Vagina (tissue), 2 donors: ENCODE measurements at regions not wholly inside any gene's neighbourhood (a gene's known extent, or its start where the extent isn't known, plus 50 kb on each side); places are given as distances from the start of the nearest gene placed in this dataset.

ENCODE experiments used
- DNase-seq, 2 donors: peaks; one replicate each; pipeline ENCODE4 v3.0.0-alpha.2; 2017; ENCODE audit errors: extremely low spot score in 2 of 2
- H3K27ac ChIP-seq: fragments of 200-600 bp; sonication (generic); one replicate; pipeline ENCODE4 v1.5.1; 2019
- H3K27me3 ChIP-seq: fragments of 200-600 bp; sonication (generic); one replicate; pipeline ENCODE4 v1.5.1; 2019
- H3K36me3 ChIP-seq, 2 donors: fragments of 200-600 bp; sonication (generic); one replicate each; pipeline ENCODE4 v1.5.1; 2017 to 2019
- H3K4me1 ChIP-seq: fragments of 200-600 bp; sonication (generic); one replicate; pipeline ENCODE4 v1.5.1; 2019
- H3K4me3 ChIP-seq, 2 donors: fragments of 200-600 bp; sonication (generic); 1 replicate in 1 of 2; 2 replicates in 1 of 2; pipeline ENCODE4 v1.5.1; 2016 to 2019
- H3K9me3 ChIP-seq: fragments of 200-600 bp; sonication (generic); one replicate; pipeline ENCODE4 v1.5.1; 2019
- POLR2A ChIP-seq, 2 donors: fragments of 450-650 bp; IDR thresholded peaks; one replicate each; pipeline ENCODE4 v1.6.1; 2017; ENCODE audit warnings: antibody characterized with exemption in 2 of 2, mild to moderate bottlenecking in 2 of 2, moderate library complexity in 2 of 2
- POLR2AphosphoS5 ChIP-seq, 2 donors: sonication (generic); formaldehyde crosslinking; IDR thresholded peaks; one replicate each; pipeline ENCODE4 v1.9.0; 2017; ENCODE audit warnings: antibody characterized with exemption in 2 of 2, mild to moderate bottlenecking in 2 of 2, low read depth in 1 of 2; ENCODE audit not compliant: insufficient read depth in 1 of 2
- intact Hi-C: fragments of 100-400 bp; cut with DNase I; formaldehyde crosslinking; loops from one replicate; pipeline ENCODE4 v1.15.1; 2023
- TF ChIP-seq, protein P1 (sequence below), 3 experiments: fragments of 450-650 bp in 2 of 3; fragments of 200-600 bp in 1 of 3; sonication (generic) in 1 of 3; IDR thresholded peaks; one replicate each; pipeline ENCODE4 v1.5.1; 2017 to 2019; ENCODE audit warnings: antibody characterized with exemption in 3 of 3, mild to moderate bottlenecking in 2 of 3, moderate library complexity in 2 of 3

DNA sequence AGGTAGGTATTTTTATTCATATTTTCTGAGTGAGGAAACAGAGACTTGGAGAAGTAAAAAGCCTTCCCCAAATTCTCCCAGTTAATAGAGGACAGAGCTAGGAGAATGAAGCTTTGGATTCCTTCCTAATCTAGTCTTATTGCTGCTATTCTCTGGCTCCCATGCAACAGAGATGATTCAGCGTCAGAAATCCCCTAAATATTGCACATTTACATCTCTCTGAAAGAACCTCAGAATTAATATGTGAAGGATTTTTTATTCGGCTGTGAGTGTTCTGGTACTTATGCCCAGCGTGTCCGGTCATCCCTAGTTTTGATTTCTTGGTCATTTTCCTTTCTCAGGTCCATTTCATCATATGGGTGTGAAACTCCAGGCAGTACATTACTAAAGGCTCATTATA, 91.2 kb upstream of the SESTD1 start:
- H3K27ac ChIP-seq = no peak overlapping the region
- intact Hi-C loops = no loop called here
- TF ChIP-seq, protein P1, sequence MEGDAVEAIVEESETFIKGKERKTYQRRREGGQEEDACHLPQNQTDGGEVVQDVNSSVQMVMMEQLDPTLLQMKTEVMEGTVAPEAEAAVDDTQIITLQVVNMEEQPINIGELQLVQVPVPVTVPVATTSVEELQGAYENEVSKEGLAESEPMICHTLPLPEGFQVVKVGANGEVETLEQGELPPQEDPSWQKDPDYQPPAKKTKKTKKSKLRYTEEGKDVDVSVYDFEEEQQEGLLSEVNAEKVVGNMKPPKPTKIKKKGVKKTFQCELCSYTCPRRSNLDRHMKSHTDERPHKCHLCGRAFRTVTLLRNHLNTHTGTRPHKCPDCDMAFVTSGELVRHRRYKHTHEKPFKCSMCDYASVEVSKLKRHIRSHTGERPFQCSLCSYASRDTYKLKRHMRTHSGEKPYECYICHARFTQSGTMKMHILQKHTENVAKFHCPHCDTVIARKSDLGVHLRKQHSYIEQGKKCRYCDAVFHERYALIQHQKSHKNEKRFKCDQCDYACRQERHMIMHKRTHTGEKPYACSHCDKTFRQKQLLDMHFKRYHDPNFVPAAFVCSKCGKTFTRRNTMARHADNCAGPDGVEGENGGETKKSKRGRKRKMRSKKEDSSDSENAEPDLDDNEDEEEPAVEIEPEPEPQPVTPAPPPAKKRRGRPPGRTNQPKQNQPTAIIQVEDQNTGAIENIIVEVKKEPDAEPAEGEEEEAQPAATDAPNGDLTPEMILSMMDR (IDR thresholded peaks at IDR 0.05) = no peak
- TF ChIP-seq POLR2A (IDR thresholded peaks at IDR 0.05) (no peak), POLR2AphosphoS5 (IDR thresholded peaks at IDR 0.05; ENCODE audit: insufficient read depth in 1 of 2, low read depth in 1 of 2) (no peak)
- no peak overlapping the region for H3K4me3 ChIP-seq
- no peaks in the 10 kb centered on the region for H3K9me3 ChIP-seq
- no peaks in the 10 kb centered on the region for H3K27me3 ChIP-seq
- no peaks in the 10 kb centered on the region for H3K4me1 ChIP-seq
- H3K36me3 ChIP-seq = no peaks in the 10 kb centered on the region
- no peak for DNase-seq

DNA sequence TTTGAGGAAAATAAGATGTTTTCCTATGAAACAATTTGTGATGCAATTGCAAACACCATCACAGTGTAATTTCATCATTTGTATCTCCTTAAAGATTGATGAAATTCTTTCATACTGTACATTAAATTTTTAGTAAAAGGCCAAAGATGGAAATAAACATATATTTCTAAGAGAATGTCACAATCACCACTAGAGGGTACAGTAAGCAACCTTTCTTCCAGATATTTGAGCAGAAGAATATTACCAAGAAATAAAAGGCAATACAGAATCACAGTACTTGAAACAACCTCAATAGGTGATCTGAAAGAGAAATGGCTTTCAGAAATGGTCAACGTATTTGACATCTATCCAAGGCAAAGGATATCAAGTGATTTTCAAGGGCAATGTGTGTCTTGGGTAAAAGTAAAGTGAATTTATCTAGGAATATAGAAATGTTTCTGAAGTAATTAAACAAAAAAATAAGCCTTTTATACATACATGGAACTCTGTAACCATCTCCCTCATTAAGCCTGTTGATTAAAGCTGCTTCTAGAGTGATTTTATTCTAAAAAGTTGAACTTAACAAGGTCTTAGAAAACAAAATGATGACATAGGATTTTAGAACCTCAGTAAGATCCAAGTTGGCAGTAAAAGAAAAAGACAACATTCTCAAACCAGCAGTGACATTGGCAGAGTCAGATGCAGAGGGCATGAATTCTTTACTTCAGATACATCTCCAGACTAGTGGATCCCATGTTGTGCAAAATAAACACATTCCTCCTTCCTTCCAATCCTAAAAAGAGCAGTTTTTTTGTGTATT, 90.3 kb upstream of the SESTD1 start:
- Histone ChIP-seq H3K4me1 (no peaks in the 10 kb centered on the region), H3K27me3 (no peaks in the 10 kb centered on the region), H3K36me3 (no peaks in the 10 kb centered on the region), H3K27ac (no peak overlapping the region), H3K4me3 (no peak overlapping the region), H3K9me3 (no peaks in the 10 kb centered on the region)
- no peak for DNase-seq
- no peak for TF ChIP-seq POLR2AphosphoS5 (IDR thresholded peaks at IDR 0.05; ENCODE audit: insufficient read depth in 1 of 2, low read depth in 1 of 2)
- no peak for TF ChIP-seq POLR2A (IDR thresholded peaks at IDR 0.05)
- TF ChIP-seq, protein P1 (IDR thresholded peaks at IDR 0.05) = no peak
- intact Hi-C loops = no loop called here

DNA sequence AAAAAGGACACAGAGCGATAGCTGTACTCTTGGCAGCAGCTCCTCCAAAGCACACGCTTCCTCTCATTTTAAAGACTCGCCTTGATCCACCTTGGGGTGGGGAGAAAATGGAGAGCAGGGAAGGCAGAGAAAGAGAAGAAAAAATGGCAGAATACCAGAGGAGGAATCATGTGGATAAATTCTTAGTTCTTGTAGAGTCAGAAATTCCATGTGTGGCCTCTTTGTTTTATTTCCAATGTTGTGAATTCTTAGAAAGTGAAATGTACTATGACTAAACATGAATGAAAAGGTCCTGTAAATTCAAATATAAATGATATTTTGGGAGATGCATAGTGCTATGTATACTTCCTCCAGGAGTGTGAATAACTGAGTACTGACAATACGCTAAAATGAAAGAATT, 89.7 kb upstream of the SESTD1 start:
- intact Hi-C loops = no loop called here
- no peaks in the 10 kb centered on the region for H3K9me3 ChIP-seq
- no peak for DNase-seq
- H3K27ac ChIP-seq = no peak overlapping the region
- no peaks in the 10 kb centered on the region for H3K36me3 ChIP-seq
- no peak for TF ChIP-seq POLR2AphosphoS5 (IDR thresholded peaks at IDR 0.05; ENCODE audit: insufficient read depth in 1 of 2, low read depth in 1 of 2)
- TF ChIP-seq POLR2A (IDR thresholded peaks at IDR 0.05) = no peak
- TF ChIP-seq, protein P1 (IDR thresholded peaks at IDR 0.05) = no peak
- H3K4me3 ChIP-seq = no peak overlapping the region
- H3K4me1 ChIP-seq = no peaks in the 10 kb centered on the region
- H3K27me3 ChIP-seq = no peaks in the 10 kb centered on the region

DNA sequence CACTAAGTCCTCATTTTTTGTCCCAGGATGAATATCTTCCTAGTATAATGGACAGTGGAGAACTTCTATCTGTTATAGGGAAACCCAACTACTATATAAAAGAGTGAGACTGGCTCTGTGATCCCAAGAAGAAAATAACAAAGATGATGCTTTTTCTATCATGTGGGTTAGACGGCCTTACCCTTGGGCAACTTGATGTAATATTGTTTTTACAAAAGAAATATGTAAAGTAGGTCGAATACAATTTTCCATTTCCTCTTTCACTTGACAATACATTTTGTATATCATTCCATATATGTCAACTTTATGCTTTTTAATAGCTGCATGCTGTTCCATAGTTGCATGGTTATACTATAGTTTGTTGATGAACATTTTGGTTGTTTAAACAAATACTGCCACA, 87.5 kb upstream of the SESTD1 start:
- H3K27me3 ChIP-seq = no peaks in the 10 kb centered on the region
- H3K27ac ChIP-seq = no peak overlapping the region
- no peaks in the 10 kb centered on the region for H3K36me3 ChIP-seq
- H3K9me3 ChIP-seq = no peaks in the 10 kb centered on the region
- DNase-seq = no peak
- TF ChIP-seq POLR2A (IDR thresholded peaks at IDR 0.05) (no peak), POLR2AphosphoS5 (IDR thresholded peaks at IDR 0.05; ENCODE audit: insufficient read depth in 1 of 2, low read depth in 1 of 2) (no peak)
- TF ChIP-seq, protein P1 (IDR thresholded peaks at IDR 0.05) = no peak
- no peak overlapping the region for H3K4me3 ChIP-seq
- intact Hi-C loops = no loop called here
- no peaks in the 10 kb centered on the region for H3K4me1 ChIP-seq

DNA sequence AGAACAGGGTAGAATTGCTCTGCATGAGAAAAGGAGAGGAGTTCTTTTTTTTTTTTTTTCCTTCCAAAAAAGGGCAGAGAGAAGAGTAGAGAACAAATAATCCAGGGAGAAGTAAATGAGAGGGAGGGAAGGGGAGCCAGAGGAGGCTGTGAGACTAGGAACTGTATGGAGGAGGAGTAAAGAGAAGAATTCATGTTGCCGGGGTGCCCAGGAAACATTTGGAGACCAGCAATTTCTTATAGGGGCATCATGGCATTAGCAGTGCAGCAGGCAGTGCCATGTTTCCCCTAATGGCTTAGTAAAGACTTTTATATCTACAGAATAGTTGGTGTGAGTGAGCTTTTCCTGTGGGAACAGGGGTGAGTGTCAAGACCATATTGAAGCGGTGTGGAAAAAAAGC, 86.4 kb upstream of the SESTD1 start:
- no peak for TF ChIP-seq POLR2A (IDR thresholded peaks at IDR 0.05)
- TF ChIP-seq, protein P1 (IDR thresholded peaks at IDR 0.05) = no peak
- no peak for TF ChIP-seq POLR2AphosphoS5 (IDR thresholded peaks at IDR 0.05; ENCODE audit: insufficient read depth in 1 of 2, low read depth in 1 of 2)
- intact Hi-C loops = no loop called here
- no peaks in the 10 kb centered on the region for H3K9me3 ChIP-seq

More for the DNA sequence above, 86.4 kb upstream of the SESTD1 start:
- H3K27ac ChIP-seq = no peak overlapping the region
- DNase-seq = no peak
- H3K4me1 ChIP-seq = no peaks in the 10 kb centered on the region
- no peaks in the 10 kb centered on the region for H3K36me3 ChIP-seq
- H3K27me3 ChIP-seq = no peaks in the 10 kb centered on the region
- no peak overlapping the region for H3K4me3 ChIP-seq
